Endodermal cell (in vitro differentiated cells): ENCODE measurements at regions not wholly inside any gene's neighbourhood (a gene's known extent, or its start where the extent isn't known, plus 50 kb on each side); places are given as distances from the start of the nearest gene placed in this dataset.

Source experiments
- DNase-seq: peaks from one replicate; pipeline ENCODE4 v3.0.0-alpha.2; 2017
- H3K27ac ChIP-seq: 2 replicates; pipeline ENCODE4 v1.5.1; 2013; ENCODE audit warnings: mild to moderate bottlenecking, low read depth, low read length, moderate library complexity
- H3K27me3 ChIP-seq: 2 replicates; pipeline ENCODE4 v1.6.1; 2013; ENCODE audit warnings: mild to moderate bottlenecking, low read length, moderate library complexity; ENCODE audit not compliant: insufficient read depth, control insufficient read depth, poor library complexity, severe bottlenecking
- H3K36me3 ChIP-seq: 2 replicates; pipeline ENCODE4 v1.7.0; 2013; ENCODE audit warnings: mild to moderate bottlenecking, low read length, moderate library complexity; ENCODE audit not compliant: control insufficient read depth, insufficient read depth
- H3K4me1 ChIP-seq: one replicate; pipeline ENCODE4 v1.7.0; 2013; ENCODE audit warnings: low read length; ENCODE audit not compliant: control insufficient read depth, insufficient read depth
- H3K4me3 ChIP-seq: 2 replicates; pipeline ENCODE4 v1.5.1; 2013; ENCODE audit warnings: mild to moderate bottlenecking, low read length, moderate library complexity
- H3K9ac ChIP-seq: 2 replicates; pipeline ENCODE4 v1.6.1; 2013; ENCODE audit warnings: mild to moderate bottlenecking, low read length, moderate library complexity; ENCODE audit not compliant: poor library complexity, severe bottlenecking; ENCODE audit errors: extremely low read depth
- H3K9me3 ChIP-seq: 2 replicates; pipeline ENCODE4 v1.6.1; 2013; ENCODE audit warnings: mild to moderate bottlenecking, low read length, moderate library complexity; ENCODE audit not compliant: control insufficient read depth
- H3K27ac Mint-ChIP-seq: 2 replicates; pipeline ENCODE4 v1.8.0; 2020; ENCODE audit warnings: mixed read lengths
- H3K27me3 Mint-ChIP-seq: 2 replicates; pipeline ENCODE4 v1.8.0; 2021; ENCODE audit warnings: mild to moderate bottlenecking, mixed read lengths; ENCODE audit not compliant: insufficient read depth
- H3K36me3 Mint-ChIP-seq: 2 replicates; pipeline ENCODE4 v1.8.0; 2020; ENCODE audit warnings: low read depth, mixed read lengths
- H3K4me1 Mint-ChIP-seq: 2 replicates; pipeline ENCODE4 v1.8.0; 2020; ENCODE audit warnings: mixed read lengths
- H3K4me3 Mint-ChIP-seq: 2 replicates; pipeline ENCODE4 v1.8.0; 2020; ENCODE audit warnings: mild to moderate bottlenecking, moderate library complexity, mixed read lengths
- H3K9me3 Mint-ChIP-seq: 2 replicates; pipeline ENCODE4 v1.8.0; 2020; ENCODE audit warnings: mild to moderate bottlenecking, mixed read lengths
- WGBS, 2 experiments: methylation state at CpG; one replicate each; pipeline versions ENCODE4 v1.1.5 to v1.1.7; 2013; ENCODE audit warnings: missing lambda C conversion rate in 2 of 2, mixed read lengths in 1 of 2; ENCODE audit not compliant: insufficient coverage in 1 of 2, insufficient read length in 1 of 2; 5-methylcytosine and 5-hydroxymethylcytosine counted together
- TF ChIP-seq, protein P1 (sequence below): fragments of 200-600 bp; sonication (generic); conservative IDR thresholded peaks from 2 replicates; pipeline ENCODE4 v1.5.0; 2021; ENCODE audit warnings: antibody characterized with exemption, mild to moderate bottlenecking

DNA sequence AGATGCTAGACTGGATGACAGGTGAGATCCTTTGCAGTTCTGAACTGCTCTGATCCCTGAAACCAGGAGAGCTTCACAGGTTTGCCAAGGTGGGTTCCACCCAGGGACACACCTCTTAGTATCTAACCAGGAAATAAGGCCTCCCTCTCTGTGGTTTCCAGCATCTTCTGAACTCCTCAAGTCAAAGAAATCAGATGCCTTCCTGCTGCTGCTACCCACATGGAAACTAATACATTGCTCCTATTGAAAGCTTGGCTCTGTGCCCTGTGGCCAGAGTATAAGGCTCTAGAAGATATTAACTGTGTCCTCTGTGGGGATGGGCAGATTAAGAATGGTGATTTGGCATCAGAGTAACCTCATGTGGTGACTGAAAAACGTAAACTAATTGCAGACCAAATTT is 75.0 kb upstream of the MRPS6 start:
- H3K4me3 ChIP-seq = no peak overlapping the region
- Mint-ChIP-seq H3K27me3 (peaks cover 4% of the 10 kb centered on the region), H3K4me3 (no peak overlapping the region), H3K27ac (no peak overlapping the region), H3K36me3 (no peaks in the 10 kb centered on the region), H3K9me3 (peaks cover 4% of the 10 kb centered on the region), H3K4me1 (peaks cover 11% of the 10 kb centered on the region)
- no peaks in the 10 kb centered on the region for H3K27me3 ChIP-seq
- 83 to 90% methylated on average over 1 of the region's 1 CpG for WGBS, 2 experiments
- no peak overlapping the region for H3K9ac ChIP-seq
- peaks cover 10% of the 10 kb centered on the region for H3K9me3 ChIP-seq
- TF ChIP-seq, protein P1, sequence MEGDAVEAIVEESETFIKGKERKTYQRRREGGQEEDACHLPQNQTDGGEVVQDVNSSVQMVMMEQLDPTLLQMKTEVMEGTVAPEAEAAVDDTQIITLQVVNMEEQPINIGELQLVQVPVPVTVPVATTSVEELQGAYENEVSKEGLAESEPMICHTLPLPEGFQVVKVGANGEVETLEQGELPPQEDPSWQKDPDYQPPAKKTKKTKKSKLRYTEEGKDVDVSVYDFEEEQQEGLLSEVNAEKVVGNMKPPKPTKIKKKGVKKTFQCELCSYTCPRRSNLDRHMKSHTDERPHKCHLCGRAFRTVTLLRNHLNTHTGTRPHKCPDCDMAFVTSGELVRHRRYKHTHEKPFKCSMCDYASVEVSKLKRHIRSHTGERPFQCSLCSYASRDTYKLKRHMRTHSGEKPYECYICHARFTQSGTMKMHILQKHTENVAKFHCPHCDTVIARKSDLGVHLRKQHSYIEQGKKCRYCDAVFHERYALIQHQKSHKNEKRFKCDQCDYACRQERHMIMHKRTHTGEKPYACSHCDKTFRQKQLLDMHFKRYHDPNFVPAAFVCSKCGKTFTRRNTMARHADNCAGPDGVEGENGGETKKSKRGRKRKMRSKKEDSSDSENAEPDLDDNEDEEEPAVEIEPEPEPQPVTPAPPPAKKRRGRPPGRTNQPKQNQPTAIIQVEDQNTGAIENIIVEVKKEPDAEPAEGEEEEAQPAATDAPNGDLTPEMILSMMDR = no peak
- no peak for DNase-seq
- H3K36me3 ChIP-seq = no peaks in the 10 kb centered on the region
- H3K27ac ChIP-seq = no peak overlapping the region
- H3K4me1 ChIP-seq = peaks cover 5% of the 10 kb centered on the region

DNA sequence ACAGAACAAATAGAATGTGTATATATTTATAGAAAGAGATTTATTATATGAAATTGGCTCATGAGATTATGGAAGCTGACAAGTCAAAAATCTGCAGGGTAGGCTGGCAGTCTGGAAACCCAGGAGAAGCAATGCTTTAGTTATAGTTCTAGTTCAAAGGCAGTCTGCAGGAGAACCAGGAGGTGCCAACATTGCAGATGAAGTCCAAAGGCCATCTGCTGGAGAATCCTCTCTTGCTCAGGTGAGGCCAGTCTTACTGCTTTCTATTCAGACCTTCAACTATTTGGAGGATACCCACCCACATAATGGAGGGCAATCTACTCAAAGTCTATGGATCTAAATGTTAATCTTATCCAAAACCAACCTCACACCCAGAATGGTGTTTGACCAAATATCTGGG is 75.9 kb upstream of the MRPS6 start:
- no peak overlapping the region for H3K4me3 ChIP-seq
- peaks cover 10% of the 10 kb centered on the region for H3K9me3 ChIP-seq
- no peak for DNase-seq
- H3K4me3 Mint-ChIP-seq = no peak overlapping the region
- H3K4me1 ChIP-seq = peaks cover 5% of the 10 kb centered on the region
- H3K27me3 Mint-ChIP-seq = peaks cover 4% of the 10 kb centered on the region
- H3K27ac ChIP-seq = no peak overlapping the region
- H3K4me1 Mint-ChIP-seq = peaks cover 13% of the 10 kb centered on the region
- H3K36me3 ChIP-seq = no peaks in the 10 kb centered on the region
- no peak overlapping the region for H3K27ac Mint-ChIP-seq
- TF ChIP-seq, protein P1 = no peak
- H3K9me3 Mint-ChIP-seq = peaks cover 4% of the 10 kb centered on the region
- no peak overlapping the region for H3K9ac ChIP-seq
- no peaks in the 10 kb centered on the region for H3K27me3 ChIP-seq
- no peaks in the 10 kb centered on the region for H3K36me3 Mint-ChIP-seq

DNA sequence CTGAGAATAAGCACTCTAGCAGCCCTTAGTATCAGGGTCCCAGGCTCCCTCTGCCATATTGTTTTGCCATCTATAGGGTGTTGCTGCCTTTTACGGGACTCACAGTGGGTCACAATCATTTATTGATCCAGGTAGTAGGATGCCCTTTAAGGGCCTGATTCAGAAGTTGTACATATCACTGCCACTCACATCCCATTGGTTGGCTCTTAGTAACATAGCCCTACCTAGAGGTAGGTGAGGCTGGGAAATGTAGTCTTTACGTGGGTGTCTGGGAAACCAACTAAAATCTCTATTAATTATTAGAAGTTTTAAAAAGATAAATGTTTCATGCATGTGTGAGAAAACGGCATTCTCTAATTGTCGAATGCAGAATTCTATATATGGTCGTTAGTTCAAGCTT is 78.8 kb upstream of the ATP5PO start:
- TF ChIP-seq, protein P1 = no peak
- H3K27ac ChIP-seq = no peak overlapping the region
- H3K9me3 Mint-ChIP-seq = peaks cover 6% of the 10 kb centered on the region
- H3K27me3 ChIP-seq = no peaks in the 10 kb centered on the region
- no peaks in the 10 kb centered on the region for H3K36me3 ChIP-seq
- no peak for DNase-seq
- 97 to 100% methylated on average over 1 to 4 of the region's 5 CpGs for WGBS, 2 experiments
- peaks cover 16% of the 10 kb centered on the region for H3K4me1 Mint-ChIP-seq
- H3K9ac ChIP-seq = no peak overlapping the region
- H3K9me3 ChIP-seq = peaks cover 10% of the 10 kb centered on the region
- H3K4me3 Mint-ChIP-seq = no peak overlapping the region
- H3K4me1 ChIP-seq = no peaks in the 10 kb centered on the region
- peaks cover 3% of the 10 kb centered on the region for H3K27me3 Mint-ChIP-seq
- H3K4me3 ChIP-seq = no peak overlapping the region
- no peak overlapping the region for H3K27ac Mint-ChIP-seq
- H3K36me3 Mint-ChIP-seq = peaks cover 2% of the 10 kb centered on the region
